HG02852 (cell line): ENCODE measurements at regions not wholly inside any gene's neighbourhood (a gene's known extent, or its start where the extent isn't known, plus 50 kb on each side); places are given as distances from the start of the nearest gene placed in this dataset.
A peak's percentile ranks its signal among the peaks of the same experiment; 100 is the strongest.
"Not testable (repeated sequence)": the region's sequence is repeated elsewhere in the genome, so short reads cannot be mapped to it uniquely, and the experiment has no call there.

Experiments
- ATAC-seq: cut with Tn5 transposase; IDR thresholded peaks from one replicate; pipeline ENCODE4 v1.9.1; 2021; ENCODE audit warnings: mild to moderate bottlenecking, moderate library complexity; ENCODE audit not compliant: unreplicated experiment

- no peak for ATAC-seq
Measured at GRCh38 chr17:51387582-51387981, 127.2 kb downstream of the UTP18 start.

- no peak for ATAC-seq
Measured at GRCh38 chr17:51387986-51388385, 127.6 kb downstream of the UTP18 start.

GRCh38 chr17:51389875-51390274 lies 129.5 kb downstream of the UTP18 start:
- no peak for ATAC-seq

- no peak for ATAC-seq
Measured at GRCh38 chr17:51391982-51392654, 131.8 kb downstream of the UTP18 start.

GRCh38 chr17:51395621-51396020 lies 135.3 kb downstream of the UTP18 start:
- no peak for ATAC-seq

- no peak for ATAC-seq
Measured at GRCh38 chr17:51397361-51398127, 137.2 kb downstream of the UTP18 start.

- no peak for ATAC-seq
Measured at GRCh38 chr17:51398128-51398525, 137.8 kb downstream of the UTP18 start.

GRCh38 chr17:51398687-51399086 lies 138.3 kb downstream of the UTP18 start:
- no peak for ATAC-seq

- ATAC-seq: no peak
Measured at GRCh38 chr17:51401279-51401678, 140.9 kb downstream of the UTP18 start.

- ATAC-seq: no peak
Measured at GRCh38 chr17:51402899-51403298, 142.6 kb downstream of the UTP18 start.

GRCh38 chr17:51407576-51407975 lies 147.2 kb downstream of the UTP18 start:
- no peak for ATAC-seq

GRCh38 chr17:51419476-51419875 lies 159.1 kb downstream of the UTP18 start:
- ATAC-seq: no peak

GRCh38 chr17:51421525-51421924 lies 161.2 kb downstream of the UTP18 start:
- no peak for ATAC-seq

GRCh38 chr17:51422634-51423033 lies 162.3 kb downstream of the UTP18 start:
- ATAC-seq: no peak

GRCh38 chr17:51423421-51424160 lies 163.2 kb downstream of the UTP18 start:
- ATAC-seq: no peak

GRCh38 chr17:51425773-51426172 lies 165.4 kb downstream of the UTP18 start:
- ATAC-seq: no peak

- peak; percentile 17 for ATAC-seq
Measured at GRCh38 chr17:51427323-51427811, 167.0 kb downstream of the UTP18 start.

- peak; percentile 79 for ATAC-seq
Measured at GRCh38 chr17:51427856-51428255, 167.5 kb downstream of the UTP18 start.

- ATAC-seq: no peak
Measured at GRCh38 chr17:51428668-51429495, 168.5 kb downstream of the UTP18 start.

GRCh38 chr17:51429938-51430337 lies 169.6 kb downstream of the UTP18 start:
- ATAC-seq: not testable (repeated sequence)

- no peak for ATAC-seq
Measured at GRCh38 chr17:51430591-51430990, 170.2 kb downstream of the UTP18 start.
